GM21576 (cell line): ENCODE measurements at regions not wholly inside any gene's neighbourhood (a gene's known extent, or its start where the extent isn't known, plus 50 kb on each side); places are given as distances from the start of the nearest gene placed in this dataset.
"Not testable (repeated sequence)": the region's sequence is repeated elsewhere in the genome, so short reads cannot be mapped to it uniquely, and the experiment has no call there.

ENCODE experiments used
- ATAC-seq: cut with Tn5 transposase; IDR thresholded peaks from one replicate; pipeline ENCODE4 v1.9.1; 2021; ENCODE audit warnings: mild to moderate bottlenecking, moderate library complexity; ENCODE audit not compliant: unreplicated experiment

DNA sequence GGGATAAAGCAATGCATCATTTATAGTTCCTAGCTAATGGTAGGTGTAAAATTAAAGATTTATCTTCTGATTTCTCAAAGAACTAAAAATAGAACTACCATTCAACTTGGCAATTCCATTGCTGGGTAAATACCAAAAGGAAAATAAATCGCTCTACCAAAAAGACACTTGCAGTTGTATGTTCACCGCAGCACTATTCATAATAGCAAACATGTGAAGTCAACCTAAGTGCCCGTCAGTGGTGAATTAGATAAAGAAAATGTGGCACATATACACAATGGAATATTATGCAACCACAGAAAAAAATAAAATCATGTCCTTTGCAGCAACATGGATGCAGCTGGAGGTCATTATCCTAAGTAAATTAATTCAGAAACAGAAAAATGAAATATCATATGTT, 192.8 kb upstream of the ADRA1D start:
- no peak for ATAC-seq

DNA sequence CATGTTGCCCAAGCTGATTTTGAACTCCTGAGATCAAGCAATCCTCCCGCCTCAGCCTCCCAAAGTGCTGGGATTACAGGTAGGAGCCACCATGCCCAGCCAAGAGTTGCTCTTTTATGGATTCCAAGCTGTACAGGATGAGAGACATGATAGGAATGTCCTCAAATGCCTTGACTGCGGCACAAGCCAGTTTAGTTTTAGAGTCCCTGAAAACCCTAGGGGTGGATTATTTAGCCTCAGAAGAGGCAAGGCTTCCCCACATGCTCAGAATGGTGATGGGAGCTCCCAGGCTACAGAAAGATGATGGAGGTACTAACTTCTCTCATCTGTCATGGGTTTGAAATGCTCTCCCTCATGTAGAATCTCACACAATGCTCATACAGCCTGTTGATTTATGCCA, 192.1 kb upstream of the ADRA1D start:
- ATAC-seq = no peak

DNA sequence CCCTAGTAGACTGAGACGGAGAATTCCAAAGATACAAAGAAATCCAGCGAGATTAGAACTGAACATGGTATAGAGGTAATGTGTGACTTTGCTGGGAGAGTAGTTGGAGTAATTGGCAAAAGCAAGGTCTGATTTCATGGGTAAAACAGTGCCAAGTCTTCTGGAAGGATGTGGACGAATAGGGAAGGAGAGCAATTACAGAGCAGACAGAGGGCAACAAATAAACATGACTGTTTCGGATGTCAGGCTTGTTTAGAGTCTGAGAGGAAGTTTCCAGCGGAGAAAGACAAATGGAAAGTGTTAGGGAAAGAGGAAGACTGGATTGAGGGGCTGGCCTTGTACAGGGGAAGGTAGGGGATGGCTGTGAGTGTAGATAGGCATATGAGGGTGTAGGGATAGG, 190.4 kb upstream of the ADRA1D start:
- ATAC-seq = no peak

DNA sequence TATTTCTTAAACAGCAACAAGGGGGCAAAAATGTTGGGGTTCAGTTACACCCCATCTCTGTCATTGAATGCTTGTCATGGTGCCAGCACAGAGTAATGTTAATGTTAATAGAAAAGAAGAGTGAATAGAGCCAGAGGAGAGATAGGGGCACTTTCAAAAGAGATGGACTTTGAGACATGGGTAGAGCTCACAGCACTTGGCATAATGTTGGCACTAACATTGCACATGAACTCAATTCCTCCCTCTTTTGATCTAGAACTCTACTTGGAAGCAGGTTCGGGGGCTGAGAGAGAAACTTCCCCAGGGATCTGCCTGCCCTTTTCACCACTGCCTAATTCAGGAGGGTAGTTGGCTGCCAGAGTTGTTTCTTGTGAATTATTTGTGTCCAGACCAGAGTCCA, 188.0 kb upstream of the ADRA1D start:
- no peak for ATAC-seq

DNA sequence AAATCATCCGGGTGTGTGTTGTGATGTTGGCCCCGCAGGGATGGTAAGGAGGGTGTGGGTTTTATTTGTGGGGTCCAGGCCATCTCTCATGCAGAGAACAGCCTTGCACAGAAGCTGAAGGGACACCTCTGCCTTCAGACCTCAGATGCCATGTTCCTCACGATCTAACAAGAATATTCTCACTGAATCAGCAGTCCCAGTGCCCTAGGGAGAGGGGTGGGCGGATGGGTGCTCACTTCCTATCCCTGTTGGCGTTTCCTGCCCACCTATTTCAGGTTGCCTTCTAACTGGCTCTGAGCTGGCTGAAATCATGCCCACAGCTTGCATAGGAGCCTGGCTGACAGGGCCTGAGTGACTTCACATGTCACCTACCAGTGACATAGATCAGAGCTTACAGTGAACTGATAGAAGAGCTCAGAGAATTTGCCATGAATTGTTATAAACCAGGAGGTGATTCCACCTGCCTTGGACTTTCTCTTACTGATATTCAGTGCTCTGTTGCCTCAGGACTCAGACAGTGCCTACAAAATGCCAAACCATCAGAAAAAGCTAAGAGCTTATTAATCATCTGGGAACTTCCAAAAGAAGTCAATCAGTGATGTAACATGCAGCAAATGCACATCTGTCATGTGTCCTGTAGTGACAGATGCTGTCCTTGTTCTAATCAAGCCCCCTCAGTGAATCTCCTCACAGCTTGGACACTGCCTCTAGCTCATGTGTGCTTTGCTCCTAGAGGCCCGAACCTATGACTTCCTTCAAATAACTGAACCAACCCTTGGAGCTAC, 186.8 kb upstream of the ADRA1D start:
- no peak for ATAC-seq

DNA sequence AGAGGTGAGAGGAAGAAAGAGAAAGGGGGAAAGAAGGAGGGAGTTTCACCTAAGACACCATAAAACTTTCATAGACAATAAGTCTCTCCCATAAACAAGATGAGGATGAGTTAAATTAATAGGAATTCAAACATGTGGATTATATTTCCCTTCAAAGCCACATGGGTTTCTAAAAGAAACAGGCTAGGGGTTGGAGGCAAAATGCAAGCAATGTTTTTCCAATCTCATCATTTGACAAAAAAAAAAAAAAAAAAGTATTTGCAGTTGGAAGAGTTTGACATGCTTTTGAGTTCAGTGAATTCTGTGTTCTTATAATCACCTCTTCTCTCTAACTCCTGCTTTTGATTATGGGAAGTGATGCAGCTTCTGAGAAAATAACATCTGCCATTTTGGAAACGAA, 186.1 kb upstream of the ADRA1D start:
- no peak for ATAC-seq

DNA sequence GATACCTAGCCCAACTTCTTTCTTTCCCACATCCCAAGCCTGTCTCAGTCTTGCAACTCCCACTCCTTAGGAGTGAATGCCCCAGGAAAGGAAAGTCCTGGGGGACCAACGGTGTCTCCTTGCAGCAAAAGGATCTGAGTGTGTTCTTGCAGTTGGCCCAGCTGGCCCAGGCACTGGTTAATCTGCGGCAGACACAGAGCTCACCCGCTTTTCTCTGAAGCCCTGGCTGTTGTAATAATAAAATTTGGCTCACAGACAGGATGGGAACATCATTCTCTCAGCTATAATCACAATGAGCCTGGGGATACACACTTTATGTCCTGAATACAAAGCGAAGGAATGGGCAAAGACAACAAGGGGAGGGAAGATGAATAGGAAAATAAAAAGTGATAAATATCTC, 185.6 kb upstream of the ADRA1D start:
- no peak for ATAC-seq

DNA sequence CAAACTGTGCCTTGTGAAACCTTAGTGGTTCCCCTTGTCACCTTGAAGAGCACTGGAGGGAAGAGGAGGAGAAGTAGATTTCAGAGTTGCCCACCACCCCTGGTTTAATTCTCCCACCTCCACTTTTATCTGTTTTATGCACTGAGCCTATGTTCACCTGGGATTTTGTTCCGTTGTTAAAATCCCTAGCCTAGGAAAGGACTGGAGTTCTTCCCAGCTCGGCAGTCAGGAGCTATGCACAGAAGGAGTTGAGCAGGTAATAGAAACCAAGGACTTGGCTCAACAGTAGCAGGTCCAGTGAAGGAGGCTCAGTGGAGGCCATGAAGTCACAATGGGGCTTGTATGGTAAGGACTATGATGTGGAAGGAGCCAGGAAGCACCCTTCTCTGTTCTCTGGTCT, 182.4 kb upstream of the ADRA1D start:
- no peak for ATAC-seq

DNA sequence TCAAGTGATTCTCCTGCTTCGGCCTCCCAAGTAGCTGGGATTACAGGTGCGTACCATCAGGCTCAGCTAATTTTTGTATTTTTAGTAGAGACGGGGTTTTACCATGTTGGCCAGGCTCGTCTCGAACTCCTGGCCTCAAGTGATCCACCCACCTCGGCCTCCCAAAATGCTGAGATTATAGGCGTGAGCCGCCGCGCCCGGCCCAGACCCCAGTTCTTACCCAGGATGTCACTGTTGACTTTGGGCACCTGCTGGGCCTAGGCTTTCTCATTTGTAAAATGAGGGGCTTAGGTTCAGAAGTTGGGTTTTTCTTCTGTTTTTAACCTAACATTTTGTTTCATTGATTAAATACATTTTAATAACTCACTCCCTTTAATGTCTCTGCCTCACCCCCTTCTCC, 181.7 kb upstream of the ADRA1D start:
- ATAC-seq = not testable (repeated sequence)

DNA sequence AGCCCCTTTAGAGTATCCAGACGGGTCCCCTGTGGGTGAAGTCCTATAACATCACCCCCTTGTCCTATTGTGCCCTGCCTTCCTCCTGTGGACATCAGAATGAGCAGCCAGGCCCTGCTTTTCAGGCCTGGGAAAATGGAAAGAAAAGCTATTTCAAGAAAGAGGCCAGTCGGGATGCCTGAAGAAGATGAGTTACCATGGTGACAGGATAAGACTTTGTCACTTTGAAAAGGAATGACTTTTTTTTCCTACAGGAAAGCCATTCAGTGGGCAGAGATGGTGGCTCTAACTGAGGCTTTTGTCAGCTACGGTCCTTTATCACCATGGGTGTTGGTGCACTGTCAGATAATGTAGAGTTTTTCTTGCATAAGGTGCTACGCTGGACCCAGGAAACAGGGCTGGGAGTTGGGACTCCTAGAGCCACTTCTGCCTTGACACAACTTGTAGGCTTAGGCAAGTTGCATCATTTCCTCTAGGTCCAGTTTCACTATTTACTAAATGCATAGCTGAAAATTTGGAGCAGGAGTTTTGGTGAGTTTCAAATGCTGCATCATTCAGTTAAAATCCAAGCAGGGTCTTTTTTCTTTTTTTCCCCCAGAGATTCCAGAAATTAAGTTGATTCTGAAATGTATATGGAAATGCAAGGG, 179.0 kb upstream of the ADRA1D start:
- no peak for ATAC-seq

DNA sequence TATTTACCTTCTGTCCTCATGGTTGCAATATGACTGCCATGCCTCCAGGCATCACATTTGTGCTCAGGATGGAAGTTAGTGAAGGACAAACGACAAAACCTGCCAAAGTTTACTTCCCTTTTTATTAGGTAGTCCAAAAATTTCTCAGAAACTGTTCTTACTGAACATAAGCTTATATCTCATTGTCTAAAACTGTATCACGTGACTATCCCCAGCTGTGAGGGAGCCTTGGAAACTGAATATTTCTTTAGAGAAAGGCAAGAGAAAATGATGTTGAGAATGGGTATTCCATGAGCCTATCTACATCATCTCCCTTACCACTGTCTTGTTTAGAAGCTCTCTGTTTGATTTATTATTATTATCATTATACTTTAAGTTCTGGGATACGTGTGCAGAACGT, 169.1 kb upstream of the ADRA1D start:
- no peak for ATAC-seq

DNA sequence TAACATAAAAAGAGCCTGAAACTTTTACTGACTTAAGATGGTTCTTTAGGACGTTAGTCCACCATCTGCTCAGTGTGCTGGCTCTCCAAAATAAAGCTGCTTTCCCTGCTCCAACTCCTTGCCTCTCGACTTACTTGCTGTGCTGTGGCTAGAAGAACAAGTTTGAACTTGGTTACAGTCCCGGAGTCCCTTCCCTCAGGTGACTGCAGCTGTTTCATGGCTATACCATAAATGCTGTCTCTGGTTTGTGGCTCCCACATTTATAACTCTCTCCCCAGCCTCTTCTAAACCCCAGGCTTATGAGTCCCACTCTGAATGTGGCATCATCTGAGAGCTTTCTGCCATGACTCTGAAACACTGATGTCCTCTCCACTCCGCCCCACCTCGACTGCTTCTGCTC, 166.2 kb upstream of the ADRA1D start:
- ATAC-seq = no peak

DNA sequence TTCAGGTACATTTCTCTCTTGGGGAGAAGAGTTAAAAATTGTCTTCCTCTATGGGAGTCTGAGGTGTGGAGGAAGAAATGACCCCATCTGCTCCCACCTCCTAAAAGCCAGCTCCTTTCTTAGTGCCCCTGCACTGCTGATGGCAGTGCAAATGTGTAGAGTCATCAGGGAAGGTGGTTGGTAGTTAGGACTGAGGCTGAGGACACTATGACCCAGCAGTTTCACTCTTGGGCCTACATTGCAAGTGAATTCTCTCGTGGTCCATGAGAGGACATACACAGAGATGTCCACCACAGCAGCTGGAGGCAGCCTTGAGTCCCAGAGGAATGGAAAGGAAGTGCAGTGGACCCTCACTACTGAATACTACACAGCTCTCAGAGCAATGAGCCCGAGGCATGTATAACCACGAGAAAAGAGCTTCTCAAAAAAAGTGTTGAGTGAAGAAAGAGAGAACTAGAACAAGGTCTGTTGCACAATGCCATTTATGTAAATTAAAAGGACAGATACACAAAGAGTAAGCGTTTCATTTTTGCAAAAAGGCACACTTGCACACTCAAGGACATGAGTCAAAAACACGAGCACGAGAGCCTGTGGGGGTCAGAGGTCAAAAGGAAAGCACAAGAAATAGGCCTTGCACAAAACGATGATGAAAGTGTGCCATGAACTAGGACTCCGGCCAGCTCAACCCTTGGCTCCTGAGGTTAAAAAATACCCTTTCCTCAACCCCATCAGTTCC, 164.4 kb upstream of the ADRA1D start:
- no peak for ATAC-seq

DNA sequence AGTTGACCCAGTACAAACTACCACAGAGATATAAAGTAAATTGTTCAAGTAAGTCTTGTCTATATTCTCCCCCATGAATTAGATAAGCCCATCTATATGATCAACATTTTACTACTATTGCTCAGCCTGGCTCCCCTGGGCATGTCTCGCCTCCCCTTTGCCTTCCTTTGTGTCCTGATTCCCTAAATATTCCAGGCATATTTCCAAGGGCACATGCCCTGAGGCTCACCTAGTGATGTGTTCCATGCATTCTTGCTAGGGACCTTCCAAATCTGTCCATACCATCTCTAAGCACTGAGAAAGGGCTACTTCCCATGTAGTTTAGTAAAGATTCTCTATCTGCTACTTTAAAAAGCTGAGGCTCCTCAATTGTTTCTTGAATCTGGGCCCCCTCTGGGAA, 163.1 kb upstream of the ADRA1D start:
- no peak for ATAC-seq

DNA sequence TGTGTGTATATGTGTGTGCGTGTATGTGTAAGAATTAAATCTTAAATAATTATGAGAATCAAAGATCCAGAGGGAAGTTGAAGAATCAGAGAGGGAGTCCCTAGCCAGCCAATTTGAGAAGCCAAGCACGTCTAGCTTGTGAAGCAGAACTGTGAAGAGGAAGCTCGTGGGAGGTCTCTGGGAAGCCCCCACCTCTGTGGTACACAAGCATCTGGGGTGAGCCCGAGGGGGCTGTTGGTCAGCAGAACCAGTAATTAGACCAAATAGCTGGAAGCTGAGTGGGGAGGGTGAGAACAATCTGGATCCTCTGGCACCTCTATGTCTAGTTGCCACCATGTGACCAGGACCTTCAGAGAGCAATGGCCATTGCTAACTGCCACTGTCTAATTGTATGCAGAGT, 162.7 kb upstream of the ADRA1D start:
- ATAC-seq = no peak

DNA sequence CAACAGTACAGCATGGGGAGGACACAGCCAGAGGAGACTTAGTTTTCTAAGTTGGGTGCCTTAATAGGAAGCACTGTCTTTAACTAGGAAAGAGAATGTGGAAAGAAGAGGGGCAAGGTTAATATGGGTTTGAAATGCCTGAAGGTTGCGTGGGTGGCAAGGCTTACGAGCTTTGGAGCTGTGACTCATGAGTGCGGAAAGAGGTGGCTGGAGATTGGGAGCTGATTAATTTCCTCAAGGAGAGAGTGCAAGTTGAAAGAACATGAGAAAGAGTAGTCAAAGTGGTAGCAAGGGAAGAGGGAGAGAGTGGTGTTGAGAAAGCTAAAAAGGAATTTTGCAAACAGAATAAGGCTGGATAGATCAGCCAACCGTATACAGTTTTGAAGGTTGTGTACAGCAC, 157.5 kb upstream of the ADRA1D start:
- no peak for ATAC-seq

DNA sequence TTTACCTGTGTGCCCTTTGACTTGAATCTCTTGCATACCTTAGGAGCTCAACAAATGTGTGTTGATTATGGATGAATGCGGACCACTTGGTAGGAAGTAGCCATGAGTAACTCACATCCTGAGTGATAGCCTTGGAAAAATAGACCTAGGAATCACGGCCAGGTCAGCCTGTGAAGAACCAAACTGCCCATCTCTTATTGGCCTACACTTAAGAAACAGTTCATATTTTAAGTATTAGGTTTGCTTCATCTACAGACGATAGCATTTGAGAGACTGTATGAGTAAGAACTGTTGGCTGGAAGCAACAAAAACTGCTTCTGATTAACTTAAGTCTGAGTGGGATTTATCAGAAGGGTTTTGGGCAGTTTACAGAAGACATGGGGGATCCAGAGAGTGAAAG, 152.5 kb upstream of the ADRA1D start:
- ATAC-seq = no peak

DNA sequence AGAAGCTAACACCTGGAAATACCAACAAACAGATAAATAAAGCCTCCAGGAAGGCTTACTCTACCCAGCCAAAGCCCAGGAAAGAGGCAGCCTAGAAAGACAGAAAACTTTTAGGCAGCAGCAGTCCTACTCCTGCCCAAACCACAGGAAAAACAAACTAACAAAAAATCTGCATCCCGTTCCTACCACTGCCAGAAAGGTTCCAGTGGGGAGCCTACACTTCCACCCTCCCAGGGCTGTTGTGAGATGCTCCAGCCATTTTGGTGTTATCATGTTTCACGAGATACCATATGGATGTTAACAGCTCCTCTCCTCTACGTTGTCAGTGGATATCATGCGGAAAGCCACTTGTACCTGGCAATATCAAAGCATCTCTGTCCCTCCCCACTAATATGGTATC, 135.9 kb upstream of the ADRA1D start:
- no peak for ATAC-seq

DNA sequence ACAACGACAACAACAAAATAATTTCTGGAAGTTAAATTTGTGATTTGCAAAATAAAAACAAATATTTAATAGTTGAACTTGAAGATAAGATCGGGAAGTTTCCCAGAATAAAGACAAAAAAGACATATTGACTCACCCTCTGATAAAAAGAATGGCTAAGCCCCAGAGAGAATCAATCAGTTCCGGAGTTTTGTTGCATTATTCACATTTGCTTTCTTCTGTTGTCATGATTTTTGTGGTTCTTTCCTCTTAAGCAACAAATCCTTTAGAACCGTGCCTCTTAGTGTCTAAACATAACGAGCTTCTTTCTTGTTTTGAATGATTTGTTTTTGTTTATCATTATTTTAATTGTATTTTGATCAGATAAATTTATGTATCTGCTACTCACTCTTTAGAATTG, 134.9 kb upstream of the ADRA1D start:
- no peak for ATAC-seq

DNA sequence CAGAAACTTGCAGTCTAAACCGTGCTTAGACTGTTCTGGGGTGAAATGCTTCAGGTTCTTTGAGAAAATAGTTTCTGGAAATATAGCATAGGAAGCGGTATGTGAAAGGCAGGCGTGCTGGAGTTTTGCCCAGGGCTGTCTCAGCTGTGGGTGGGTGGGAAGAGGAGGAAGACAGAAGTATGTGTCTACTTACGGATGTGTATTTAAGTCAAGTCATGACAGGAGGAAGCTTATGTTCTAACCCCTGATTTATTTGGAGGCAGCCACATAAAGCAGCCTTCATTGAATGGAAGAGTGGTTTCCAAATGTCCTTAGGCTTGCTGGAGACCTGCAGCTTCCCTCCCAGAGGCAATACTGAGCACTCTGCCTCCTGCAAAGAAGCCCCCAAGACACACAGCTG, 126.8 kb upstream of the ADRA1D start:
- ATAC-seq = no peak

DNA sequence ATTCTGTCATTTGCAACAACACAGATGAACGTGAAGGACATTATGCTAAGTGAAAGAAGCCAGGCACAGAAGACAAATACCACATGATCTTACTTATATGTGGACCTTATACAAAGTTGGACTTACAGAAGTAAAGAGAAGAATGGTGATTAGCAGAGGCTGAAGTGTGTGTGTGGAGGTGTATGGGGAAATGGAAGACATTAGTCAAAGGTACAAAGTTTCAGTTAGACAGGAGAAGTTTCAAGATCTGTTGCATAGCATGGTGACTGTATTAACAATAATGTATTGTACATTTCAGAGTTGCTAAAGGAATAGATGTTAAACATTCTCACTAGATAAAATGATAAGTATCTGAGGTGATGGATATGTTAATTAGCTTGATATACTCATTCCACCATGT, 124.4 kb upstream of the ADRA1D start:
- no peak for ATAC-seq

DNA sequence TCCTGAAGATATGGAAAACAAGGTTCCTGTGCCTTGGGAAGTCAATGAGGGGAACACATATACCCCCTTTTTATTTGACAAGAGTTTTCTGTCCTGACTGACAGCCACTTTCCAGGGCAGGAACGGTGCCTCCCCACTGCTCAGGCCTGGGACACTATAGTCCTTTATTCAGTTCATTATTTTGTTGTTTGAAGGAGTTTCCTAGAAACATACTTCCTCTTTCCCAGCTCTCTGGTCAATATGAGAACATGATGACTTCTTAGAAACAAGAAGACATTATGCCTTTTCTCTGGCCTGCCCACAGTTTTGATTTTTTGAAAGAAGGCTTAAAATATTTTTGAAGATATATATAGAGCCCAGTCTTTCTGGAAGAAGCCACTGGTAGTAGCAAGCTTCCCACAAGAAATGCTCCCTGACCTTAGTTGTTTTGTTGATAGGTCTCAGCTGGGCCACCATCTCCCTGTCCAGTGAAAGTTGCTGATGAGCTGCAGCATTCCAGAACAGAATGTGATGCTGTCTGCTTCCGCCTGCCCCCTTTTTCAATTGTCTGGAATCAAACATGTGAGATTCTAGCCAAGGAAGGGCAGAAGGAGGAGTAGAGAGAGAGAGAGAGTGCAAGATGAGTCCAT, 122.7 kb upstream of the ADRA1D start:
- no peak for ATAC-seq
